Epithelial cell of proximal tubule (primary cell): ENCODE measurements at regions not wholly inside any gene's neighbourhood (a gene's known extent, or its start where the extent isn't known, plus 50 kb on each side); places are given as distances from the start of the nearest gene placed in this dataset.

Experiments
- DNase-seq: peaks from one replicate; pipeline ENCODE4 v3.0.0-alpha.2; 2011; ENCODE audit warnings: low read depth
- H3K4me3 ChIP-seq: 2 replicates; pipeline ENCODE4 v1.5.1; 2011; ENCODE audit warnings: low read depth, mild to moderate bottlenecking, low read length
- CTCF ChIP-seq: conservative IDR thresholded peaks from 2 replicates; pipeline ENCODE4 v1.5.1; 2012; ENCODE audit warnings: low read depth, mild to moderate bottlenecking, low read length

- no peak for DNase-seq
- no peak for TF ChIP-seq CTCF
- H3K4me3 ChIP-seq = no peak overlapping the region
These were observed 51.4 kb upstream of the SOX2 start for GRCh38 chr3:181660337-181660736.

- DNase-seq = no peak
- TF ChIP-seq CTCF = no peak
These were observed 74.3 kb upstream of the SOX2 start for GRCh38 chr3:181637456-181637855.

GRCh38 chr3:181637056-181637455 is 74.7 kb upstream of the SOX2 start:
- DNase-seq = no peak
- TF ChIP-seq CTCF = no peak
- H3K4me3 ChIP-seq = no peak overlapping the region

More at GRCh38 chr3:181637456-181637855, 74.3 kb upstream of the SOX2 start:
- no peak overlapping the region for H3K4me3 ChIP-seq

GRCh38 chr3:181635141-181635540 is 76.6 kb upstream of the SOX2 start:
- TF ChIP-seq CTCF = no peak
- peak; percentile 45 for DNase-seq
- no peak overlapping the region for H3K4me3 ChIP-seq

- H3K4me3 ChIP-seq = no peak overlapping the region
- no peak for TF ChIP-seq CTCF
- DNase-seq = no peak
These were observed 78.2 kb upstream of the SOX2 start for GRCh38 chr3:181633556-181633955.

GRCh38 chr3:181631901-181632300 is 79.8 kb upstream of the SOX2 start:
- DNase-seq = no peak
- H3K4me3 ChIP-seq = no peak overlapping the region
- no peak for TF ChIP-seq CTCF

- DNase-seq = no peak
- H3K4me3 ChIP-seq = no peak overlapping the region
- TF ChIP-seq CTCF = no peak
These were observed 80.9 kb upstream of the SOX2 start for GRCh38 chr3:181630853-181631252.
